GM23338 (cell line): ENCODE measurements at regions not wholly inside any gene's neighbourhood (a gene's known extent, or its start where the extent isn't known, plus 50 kb on each side); places are given as distances from the start of the nearest gene placed in this dataset.

Source experiments
- ATAC-seq: fragments of 200-7000 bp; cut with Tn5 transposase; 3 replicates; pipeline ENCODE4 v1.9.1; 2020
- DNase-seq: peaks from one replicate; pipeline ENCODE4 v3.0.0-alpha.2; 2015; ENCODE audit warnings: low spot score
- H2AFZ ChIP-seq: fragments of 200-600 bp; sonication (generic); 2 replicates; pipeline ENCODE4 v1.8.0; 2016; ENCODE audit warnings: antibody characterized with exemption, mild to moderate bottlenecking, moderate library complexity
- H3F3A ChIP-seq: fragments of 200-600 bp; sonication (generic); replicated peaks from 2 replicates; pipeline ENCODE4 v1.8.0; 2017; ENCODE audit warnings: antibody characterized with exemption, mixed run types, low read depth
- H3K27ac ChIP-seq: fragments of 200-600 bp; sonication (generic); 2 replicates; pipeline ENCODE4 v1.6.1; 2016; ENCODE audit warnings: low read depth
- H3K27me3 ChIP-seq: fragments of 200-600 bp; sonication (generic); 2 replicates; pipeline ENCODE4 v1.8.0; 2016; ENCODE audit warnings: mild to moderate bottlenecking, mixed run types, moderate library complexity; ENCODE audit not compliant: insufficient read depth
- H3K36me3 ChIP-seq: fragments of 200-600 bp; sonication (generic); 2 replicates; pipeline ENCODE4 v1.8.0; 2016; ENCODE audit warnings: mild to moderate bottlenecking; ENCODE audit not compliant: insufficient read depth
- H3K4me1 ChIP-seq: fragments of 200-600 bp; sonication (generic); 2 replicates; pipeline ENCODE4 v1.8.0; 2016; ENCODE audit warnings: mild to moderate bottlenecking, moderate library complexity; ENCODE audit not compliant: insufficient read depth
- H3K4me2 ChIP-seq: fragments of 200-600 bp; sonication (generic); 2 replicates; pipeline ENCODE4 v1.7.1; 2017; ENCODE audit warnings: mixed run types
- H3K4me3 ChIP-seq: fragments of 200-600 bp; sonication (generic); 2 replicates; pipeline ENCODE4 v1.6.1; 2016; ENCODE audit warnings: mixed run types
- H3K79me2 ChIP-seq: fragments of 200-600 bp; sonication (generic); replicated peaks from 2 replicates; pipeline ENCODE4 v1.8.0; 2017; ENCODE audit warnings: mild to moderate bottlenecking; ENCODE audit not compliant: insufficient read depth
- H3K9me2 ChIP-seq: fragments of 200-600 bp; sonication (generic); 2 replicates; pipeline ENCODE4 v1.8.0; 2017; ENCODE audit not compliant: insufficient read depth
- H4K20me1 ChIP-seq: fragments of 200-600 bp; sonication (generic); replicated peaks from 2 replicates; pipeline ENCODE4 v1.8.0; 2017; ENCODE audit warnings: mild to moderate bottlenecking; ENCODE audit not compliant: insufficient read depth
- H3K27ac Mint-ChIP-seq: 2 replicates; pipeline ENCODE4 v1.8.0; 2020; ENCODE audit warnings: inconsistent platforms, mild to moderate bottlenecking, moderate library complexity, mixed read lengths
- H3K27me3 Mint-ChIP-seq: 3 replicates; pipeline ENCODE4 v1.8.0; 2022; ENCODE audit warnings: low read depth, mild to moderate bottlenecking, moderate library complexity, mixed read lengths, inconsistent platforms; ENCODE audit not compliant: insufficient read depth, poor library complexity
- H3K36me3 Mint-ChIP-seq: 3 replicates; pipeline ENCODE4 v1.8.0; 2021; ENCODE audit warnings: low read depth, mild to moderate bottlenecking, inconsistent platforms, moderate library complexity, mixed read lengths
- H3K4me1 Mint-ChIP-seq: 3 replicates; pipeline ENCODE4 v1.8.0; 2020; ENCODE audit warnings: mild to moderate bottlenecking, inconsistent platforms, mixed read lengths
- H3K4me3 Mint-ChIP-seq: 3 replicates; pipeline ENCODE4 v1.8.0; 2021; ENCODE audit warnings: moderate library complexity, mild to moderate bottlenecking, inconsistent platforms, mixed read lengths
- H3K9me3 Mint-ChIP-seq: 3 replicates; pipeline ENCODE4 v1.8.0; 2020; ENCODE audit warnings: moderate library complexity, mild to moderate bottlenecking, inconsistent platforms, mixed read lengths
- CREB1 ChIP-seq: fragments of 250-450 bp; sonication (Bioruptor Pico); IDR thresholded peaks from 2 replicates; pipeline ENCODE4 v1.5.0; 2020; ENCODE audit warnings: low read depth, mild to moderate bottlenecking, moderate library complexity
- EZH2 ChIP-seq: fragments of 200-600 bp; sonication (generic); IDR thresholded peaks from one replicate; pipeline ENCODE4 v1.8.0; 2017; ENCODE audit warnings: antibody characterized with exemption, mild to moderate bottlenecking, low read depth; ENCODE audit not compliant: unreplicated experiment
- EZH2phosphoT487 ChIP-seq: fragments of 200-600 bp; sonication (generic); IDR thresholded peaks from one replicate; pipeline ENCODE4 v1.8.1; 2018; ENCODE audit warnings: antibody characterized with exemption; ENCODE audit not compliant: unreplicated experiment
- JUNB ChIP-seq: IDR thresholded peaks from one replicate; pipeline ENCODE4 v1.6.1; 2016; ENCODE audit warnings: antibody characterized with exemption; ENCODE audit not compliant: unreplicated experiment
- NANOG ChIP-seq: IDR thresholded peaks from 2 replicates; pipeline ENCODE4 v1.6.1; 2016; ENCODE audit warnings: antibody characterized with exemption, borderline replicate concordance
- POLR2AphosphoS5 ChIP-seq: IDR thresholded peaks from 2 replicates; pipeline ENCODE4 v1.6.1; 2016; ENCODE audit warnings: antibody characterized with exemption, low read depth
- REST ChIP-seq: IDR thresholded peaks from one replicate; pipeline ENCODE4 v1.6.1; 2018; ENCODE audit warnings: antibody characterized with exemption; ENCODE audit not compliant: unreplicated experiment
- STAT1 ChIP-seq: IDR thresholded peaks from one replicate; pipeline ENCODE4 v1.6.1; 2016; ENCODE audit warnings: antibody characterized with exemption; ENCODE audit not compliant: unreplicated experiment
- ZNF114 ChIP-seq: fragments of 250-450 bp; sonication (Bioruptor Pico); IDR thresholded peaks from 2 replicates; pipeline ENCODE4 v1.5.0; 2020; ENCODE audit warnings: mild to moderate bottlenecking, moderate library complexity
- ZNF331 ChIP-seq: fragments of 250-450 bp; sonication (Bioruptor Pico); IDR thresholded peaks from 2 replicates; pipeline ENCODE4 v1.5.0; 2020; ENCODE audit warnings: low read depth, mild to moderate bottlenecking, moderate library complexity
- TF ChIP-seq, protein P1 (sequence below): fragments of 250-450 bp; sonication (Bioruptor Pico); IDR thresholded peaks from 2 replicates; pipeline ENCODE4 v1.5.0; 2020; ENCODE audit warnings: mild to moderate bottlenecking, moderate library complexity
- TF ChIP-seq, protein P2 (sequence below): IDR thresholded peaks from 2 replicates; pipeline ENCODE4 v1.6.1; 2016; ENCODE audit warnings: antibody characterized with exemption
- TF ChIP-seq, protein P3 (sequence below), 2 experiments: fragments of 200-600 bp in 1 of 2; sonication (generic) in 1 of 2; conservative IDR thresholded peaks; 2 replicates each; pipeline versions ENCODE4 v1.5.1 to v1.6.1; 2016 to 2017; ENCODE audit warnings: antibody characterized with exemption in 2 of 2, low read depth in 2 of 2, mild to moderate bottlenecking in 2 of 2, moderate library complexity in 1 of 2

GRCh38 chr11:79807506-79807905 is 366.7 kb upstream of the TENM4 start:
- no peaks in the 10 kb centered on the region for H3K27me3 ChIP-seq
- H3K27me3 Mint-ChIP-seq = no peaks in the 10 kb centered on the region
- no peaks in the 10 kb centered on the region for H3F3A ChIP-seq
- no peaks in the 10 kb centered on the region for H3K79me2 ChIP-seq
- peaks cover 5% of the 10 kb centered on the region; the same call in 1 of the 2 replicates for H3K36me3 ChIP-seq
- H3K4me1 Mint-ChIP-seq = no peaks in the 10 kb centered on the region
- no peak overlapping the region for H3K4me3 Mint-ChIP-seq
- H2AFZ ChIP-seq = no peak overlapping the region
- peaks cover 5% of the 10 kb centered on the region; the same call in 1 of the 2 replicates for H3K9me2 ChIP-seq
- no peak overlapping the region for H3K27ac ChIP-seq
- no peak for DNase-seq
- no peaks in the 10 kb centered on the region for H4K20me1 ChIP-seq
- peaks cover 17% of the 10 kb centered on the region; the same call in 2 of the 3 replicates for H3K9me3 Mint-ChIP-seq
- no peak overlapping the region for H3K27ac Mint-ChIP-seq
- peaks cover 13% of the 10 kb centered on the region; the same call in 2 of the 3 replicates for H3K36me3 Mint-ChIP-seq
- no peaks in the 10 kb centered on the region for H3K4me1 ChIP-seq
- no peak overlapping the region for H3K4me3 ChIP-seq
- no peak overlapping the region for H3K4me2 ChIP-seq
- ATAC-seq = no peak
- no peak for TF ChIP-seq JUNB
- TF ChIP-seq ZNF331 (CRISPR knock-in tag) = no peak
- no peak for TF ChIP-seq REST
- no peak for TF ChIP-seq CREB1 (CRISPR knock-in tag)
- TF ChIP-seq EZH2phosphoT487 = no peak
- no peak for TF ChIP-seq ZNF114 (CRISPR knock-in tag)
- TF ChIP-seq, protein P1, sequence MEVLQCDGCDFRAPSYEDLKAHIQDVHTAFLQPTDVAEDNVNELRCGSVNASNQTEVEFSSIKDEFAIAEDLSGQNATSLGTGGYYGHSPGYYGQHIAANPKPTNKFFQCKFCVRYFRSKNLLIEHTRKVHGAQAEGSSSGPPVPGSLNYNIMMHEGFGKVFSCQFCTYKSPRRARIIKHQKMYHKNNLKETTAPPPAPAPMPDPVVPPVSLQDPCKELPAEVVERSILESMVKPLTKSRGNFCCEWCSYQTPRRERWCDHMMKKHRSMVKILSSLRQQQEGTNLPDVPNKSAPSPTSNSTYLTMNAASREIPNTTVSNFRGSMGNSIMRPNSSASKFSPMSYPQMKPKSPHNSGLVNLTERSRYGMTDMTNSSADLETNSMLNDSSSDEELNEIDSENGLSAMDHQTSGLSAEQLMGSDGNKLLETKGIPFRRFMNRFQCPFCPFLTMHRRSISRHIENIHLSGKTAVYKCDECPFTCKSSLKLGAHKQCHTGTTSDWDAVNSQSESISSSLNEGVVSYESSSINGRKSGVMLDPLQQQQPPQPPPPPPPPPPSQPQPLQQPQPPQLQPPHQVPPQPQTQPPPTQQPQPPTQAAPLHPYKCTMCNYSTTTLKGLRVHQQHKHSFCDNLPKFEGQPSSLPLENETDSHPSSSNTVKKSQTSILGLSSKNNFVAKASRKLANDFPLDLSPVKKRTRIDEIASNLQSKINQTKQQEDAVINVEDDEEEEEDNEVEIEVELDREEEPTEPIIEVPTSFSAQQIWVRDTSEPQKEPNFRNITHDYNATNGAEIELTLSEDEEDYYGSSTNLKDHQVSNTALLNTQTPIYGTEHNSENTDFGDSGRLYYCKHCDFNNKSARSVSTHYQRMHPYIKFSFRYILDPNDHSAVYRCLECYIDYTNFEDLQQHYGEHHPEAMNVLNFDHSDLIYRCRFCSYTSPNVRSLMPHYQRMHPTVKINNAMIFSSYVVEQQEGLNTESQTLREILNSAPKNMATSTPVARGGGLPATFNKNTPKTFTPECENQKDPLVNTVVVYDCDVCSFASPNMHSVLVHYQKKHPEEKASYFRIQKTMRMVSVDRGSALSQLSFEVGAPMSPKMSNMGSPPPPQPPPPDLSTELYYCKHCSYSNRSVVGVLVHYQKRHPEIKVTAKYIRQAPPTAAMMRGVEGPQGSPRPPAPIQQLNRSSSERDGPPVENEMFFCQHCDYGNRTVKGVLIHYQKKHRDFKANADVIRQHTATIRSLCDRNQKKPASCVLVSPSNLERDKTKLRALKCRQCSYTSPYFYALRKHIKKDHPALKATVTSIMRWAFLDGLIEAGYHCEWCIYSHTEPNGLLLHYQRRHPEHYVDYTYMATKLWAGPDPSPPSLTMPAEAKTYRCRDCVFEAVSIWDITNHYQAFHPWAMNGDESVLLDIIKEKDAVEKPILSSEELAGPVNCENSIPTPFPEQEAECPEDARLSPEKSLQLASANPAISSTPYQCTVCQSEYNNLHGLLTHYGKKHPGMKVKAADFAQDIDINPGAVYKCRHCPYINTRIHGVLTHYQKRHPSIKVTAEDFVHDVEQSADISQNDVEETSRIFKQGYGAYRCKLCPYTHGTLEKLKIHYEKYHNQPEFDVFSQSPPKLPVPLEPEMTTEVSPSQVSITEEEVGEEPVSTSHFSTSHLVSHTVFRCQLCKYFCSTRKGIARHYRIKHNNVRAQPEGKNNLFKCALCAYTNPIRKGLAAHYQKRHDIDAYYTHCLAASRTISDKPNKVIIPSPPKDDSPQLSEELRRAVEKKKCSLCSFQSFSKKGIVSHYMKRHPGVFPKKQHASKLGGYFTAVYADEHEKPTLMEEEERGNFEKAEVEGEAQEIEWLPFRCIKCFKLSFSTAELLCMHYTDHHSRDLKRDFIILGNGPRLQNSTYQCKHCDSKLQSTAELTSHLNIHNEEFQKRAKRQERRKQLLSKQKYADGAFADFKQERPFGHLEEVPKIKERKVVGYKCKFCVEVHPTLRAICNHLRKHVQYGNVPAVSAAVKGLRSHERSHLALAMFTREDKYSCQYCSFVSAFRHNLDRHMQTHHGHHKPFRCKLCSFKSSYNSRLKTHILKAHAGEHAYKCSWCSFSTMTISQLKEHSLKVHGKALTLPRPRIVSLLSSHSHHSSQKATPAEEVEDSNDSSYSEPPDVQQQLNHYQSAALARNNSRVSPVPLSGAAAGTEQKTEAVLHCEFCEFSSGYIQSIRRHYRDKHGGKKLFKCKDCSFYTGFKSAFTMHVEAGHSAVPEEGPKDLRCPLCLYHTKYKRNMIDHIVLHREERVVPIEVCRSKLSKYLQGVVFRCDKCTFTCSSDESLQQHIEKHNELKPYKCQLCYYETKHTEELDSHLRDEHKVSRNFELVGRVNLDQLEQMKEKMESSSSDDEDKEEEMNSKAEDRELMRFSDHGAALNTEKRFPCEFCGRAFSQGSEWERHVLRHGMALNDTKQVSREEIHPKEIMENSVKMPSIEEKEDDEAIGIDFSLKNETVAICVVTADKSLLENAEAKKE (CRISPR knock-in tag) = no peak
- no peak for TF ChIP-seq POLR2AphosphoS5
- no peak for TF ChIP-seq NANOG
- TF ChIP-seq, protein P2, sequence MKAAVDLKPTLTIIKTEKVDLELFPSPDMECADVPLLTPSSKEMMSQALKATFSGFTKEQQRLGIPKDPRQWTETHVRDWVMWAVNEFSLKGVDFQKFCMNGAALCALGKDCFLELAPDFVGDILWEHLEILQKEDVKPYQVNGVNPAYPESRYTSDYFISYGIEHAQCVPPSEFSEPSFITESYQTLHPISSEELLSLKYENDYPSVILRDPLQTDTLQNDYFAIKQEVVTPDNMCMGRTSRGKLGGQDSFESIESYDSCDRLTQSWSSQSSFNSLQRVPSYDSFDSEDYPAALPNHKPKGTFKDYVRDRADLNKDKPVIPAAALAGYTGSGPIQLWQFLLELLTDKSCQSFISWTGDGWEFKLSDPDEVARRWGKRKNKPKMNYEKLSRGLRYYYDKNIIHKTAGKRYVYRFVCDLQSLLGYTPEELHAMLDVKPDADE = no peak
- TF ChIP-seq, protein P3, sequence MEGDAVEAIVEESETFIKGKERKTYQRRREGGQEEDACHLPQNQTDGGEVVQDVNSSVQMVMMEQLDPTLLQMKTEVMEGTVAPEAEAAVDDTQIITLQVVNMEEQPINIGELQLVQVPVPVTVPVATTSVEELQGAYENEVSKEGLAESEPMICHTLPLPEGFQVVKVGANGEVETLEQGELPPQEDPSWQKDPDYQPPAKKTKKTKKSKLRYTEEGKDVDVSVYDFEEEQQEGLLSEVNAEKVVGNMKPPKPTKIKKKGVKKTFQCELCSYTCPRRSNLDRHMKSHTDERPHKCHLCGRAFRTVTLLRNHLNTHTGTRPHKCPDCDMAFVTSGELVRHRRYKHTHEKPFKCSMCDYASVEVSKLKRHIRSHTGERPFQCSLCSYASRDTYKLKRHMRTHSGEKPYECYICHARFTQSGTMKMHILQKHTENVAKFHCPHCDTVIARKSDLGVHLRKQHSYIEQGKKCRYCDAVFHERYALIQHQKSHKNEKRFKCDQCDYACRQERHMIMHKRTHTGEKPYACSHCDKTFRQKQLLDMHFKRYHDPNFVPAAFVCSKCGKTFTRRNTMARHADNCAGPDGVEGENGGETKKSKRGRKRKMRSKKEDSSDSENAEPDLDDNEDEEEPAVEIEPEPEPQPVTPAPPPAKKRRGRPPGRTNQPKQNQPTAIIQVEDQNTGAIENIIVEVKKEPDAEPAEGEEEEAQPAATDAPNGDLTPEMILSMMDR (conservative IDR thresholded peaks at IDR 0.05; ENCODE audit: low read depth in 2 of 2) = no peak
- TF ChIP-seq EZH2 = no peak
- no peak for TF ChIP-seq STAT1
